Ascending aorta (tissue), 2 donors: ENCODE measurements at regions not wholly inside any gene's neighbourhood (a gene's known extent, or its start where the extent isn't known, plus 50 kb on each side); places are given as distances from the start of the nearest gene placed in this dataset.

Experiments used
- DNase-seq, 2 donors: peaks; one replicate each; pipeline ENCODE4 v3.0.0-alpha.2; 2019; ENCODE audit warnings: low spot score in 2 of 2
- H3K27ac ChIP-seq, 2 donors: fragments of 200-600 bp; sonication (generic); one replicate each; pipeline ENCODE4 v1.5.1; 2016 to 2017; ENCODE audit warnings: mild to moderate bottlenecking in 1 of 2
- H3K27me3 ChIP-seq: fragments of 200-600 bp; sonication (generic); one replicate; pipeline ENCODE4 v1.5.1; 2017
- H3K36me3 ChIP-seq, 2 donors: fragments of 200-600 bp; sonication (generic); one replicate each; pipeline ENCODE4 v1.5.1; 2016
- H3K4me1 ChIP-seq, 2 donors: fragments of 200-600 bp; sonication (generic); one replicate each; pipeline ENCODE4 v1.5.1; 2016 to 2017; ENCODE audit warnings: mild to moderate bottlenecking in 1 of 2
- H3K4me3 ChIP-seq, 2 donors: fragments of 200-600 bp; sonication (generic); one replicate each; pipeline ENCODE4 v1.5.1; 2016 to 2017; ENCODE audit warnings: mild to moderate bottlenecking in 1 of 2
- H3K9me3 ChIP-seq, 2 donors: fragments of 200-600 bp; sonication (generic); one replicate each; pipeline ENCODE4 v1.5.1; 2016
- intact Hi-C: fragments of 100-400 bp; cut with DNase I; formaldehyde crosslinking; loops from one replicate; pipeline ENCODE4 v1.15.1; 2023
- TF ChIP-seq, protein P1 (sequence below), 3 experiments: fragments of 200-600 bp in 2 of 3; fragments of 450-650 bp in 1 of 3; sonication (generic) in 2 of 3; IDR thresholded peaks; one replicate each; pipeline ENCODE4 v1.5.1; 2016 to 2019; ENCODE audit warnings: antibody characterized with exemption in 3 of 3, mild to moderate bottlenecking in 1 of 3, moderate library complexity in 1 of 3

DNA sequence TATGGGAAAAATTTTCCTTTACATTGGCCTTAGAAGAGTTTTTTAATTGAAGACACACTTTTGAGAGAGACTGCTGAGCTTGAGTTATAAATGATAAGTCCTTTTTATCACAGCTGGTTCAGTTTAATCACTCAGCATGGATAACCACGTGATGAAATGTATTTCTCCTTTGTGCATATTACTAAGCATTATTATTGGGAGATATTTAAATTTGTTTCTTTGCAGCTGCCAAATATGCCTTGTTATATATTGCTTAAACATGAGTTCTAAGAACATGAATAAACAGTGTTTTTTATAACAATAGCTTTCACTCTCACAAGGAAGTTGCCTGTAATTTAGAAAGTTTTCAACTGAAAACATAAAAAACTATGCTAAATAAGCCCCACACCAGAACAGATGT, 293.5 kb upstream of the LRFN5 start:
- H3K27me3 ChIP-seq = no peaks in the 10 kb centered on the region
- TF ChIP-seq, protein P1, sequence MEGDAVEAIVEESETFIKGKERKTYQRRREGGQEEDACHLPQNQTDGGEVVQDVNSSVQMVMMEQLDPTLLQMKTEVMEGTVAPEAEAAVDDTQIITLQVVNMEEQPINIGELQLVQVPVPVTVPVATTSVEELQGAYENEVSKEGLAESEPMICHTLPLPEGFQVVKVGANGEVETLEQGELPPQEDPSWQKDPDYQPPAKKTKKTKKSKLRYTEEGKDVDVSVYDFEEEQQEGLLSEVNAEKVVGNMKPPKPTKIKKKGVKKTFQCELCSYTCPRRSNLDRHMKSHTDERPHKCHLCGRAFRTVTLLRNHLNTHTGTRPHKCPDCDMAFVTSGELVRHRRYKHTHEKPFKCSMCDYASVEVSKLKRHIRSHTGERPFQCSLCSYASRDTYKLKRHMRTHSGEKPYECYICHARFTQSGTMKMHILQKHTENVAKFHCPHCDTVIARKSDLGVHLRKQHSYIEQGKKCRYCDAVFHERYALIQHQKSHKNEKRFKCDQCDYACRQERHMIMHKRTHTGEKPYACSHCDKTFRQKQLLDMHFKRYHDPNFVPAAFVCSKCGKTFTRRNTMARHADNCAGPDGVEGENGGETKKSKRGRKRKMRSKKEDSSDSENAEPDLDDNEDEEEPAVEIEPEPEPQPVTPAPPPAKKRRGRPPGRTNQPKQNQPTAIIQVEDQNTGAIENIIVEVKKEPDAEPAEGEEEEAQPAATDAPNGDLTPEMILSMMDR (IDR thresholded peaks at IDR 0.05) = no peak
- H3K4me3 ChIP-seq = no peak overlapping the region
- no peak for DNase-seq
- H3K27ac ChIP-seq = no peak overlapping the region
- no peaks in the 10 kb centered on the region for H3K36me3 ChIP-seq
- no peaks in the 10 kb centered on the region for H3K4me1 ChIP-seq
- peaks cover 0 to 5% of the 10 kb centered on the region in 2 donors for H3K9me3 ChIP-seq
- intact Hi-C loops = no loop called here

DNA sequence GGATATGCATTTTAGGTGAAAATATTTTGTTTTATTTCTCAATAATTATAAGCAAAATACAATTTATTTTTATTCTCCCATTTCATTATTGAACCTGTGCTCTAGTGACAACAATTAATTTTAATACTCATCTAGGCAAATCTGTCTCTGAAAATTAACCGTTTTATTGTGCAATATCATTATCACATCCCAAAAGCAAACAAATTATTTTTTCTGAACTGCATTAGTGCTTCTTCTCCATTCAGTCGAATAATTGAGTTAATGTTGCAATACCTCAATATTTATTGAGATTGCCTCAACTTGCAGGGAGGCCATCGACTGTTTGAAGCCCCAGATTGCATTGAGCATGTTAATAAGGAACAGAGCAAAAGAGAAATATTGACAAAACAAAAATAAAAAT, 303.2 kb upstream of the LRFN5 start:
- DNase-seq = no peak
- no peaks in the 10 kb centered on the region for H3K4me1 ChIP-seq
- TF ChIP-seq, protein P1 (IDR thresholded peaks at IDR 0.05) = no peak
- no peaks in the 10 kb centered on the region for H3K27me3 ChIP-seq
- no peak overlapping the region for H3K4me3 ChIP-seq
- intact Hi-C loops = no loop called here
- no peak overlapping the region for H3K27ac ChIP-seq
- H3K9me3 ChIP-seq = no peaks in the 10 kb centered on the region
- H3K36me3 ChIP-seq = no peaks in the 10 kb centered on the region

DNA sequence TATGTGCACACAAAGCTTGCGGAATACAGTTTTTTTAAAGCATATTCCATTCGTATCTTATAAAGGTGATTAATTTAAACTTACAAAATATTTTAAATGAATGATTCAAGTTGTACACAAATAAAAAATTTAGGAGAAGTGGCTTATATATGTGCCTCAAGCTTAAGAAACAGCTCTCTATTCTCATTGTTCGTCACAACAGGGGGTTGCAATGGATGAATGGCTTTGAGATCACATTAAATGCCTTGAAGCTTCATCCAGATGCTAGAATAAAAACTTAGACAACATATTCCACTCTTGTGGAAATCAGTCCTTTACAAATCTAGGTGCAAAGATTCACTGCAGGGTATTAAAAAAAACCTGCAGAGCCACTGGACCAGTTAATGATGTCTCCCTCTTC, 303.9 kb upstream of the LRFN5 start:
- Histone ChIP-seq H3K27me3 (no peaks in the 10 kb centered on the region), H3K36me3 (no peaks in the 10 kb centered on the region), H3K9me3 (no peaks in the 10 kb centered on the region), H3K4me1 (no peaks in the 10 kb centered on the region), H3K4me3 (no peak overlapping the region), H3K27ac (no peak overlapping the region)
- TF ChIP-seq, protein P1 (IDR thresholded peaks at IDR 0.05) = no peak
- intact Hi-C loops = no loop called here
- DNase-seq = no peak

DNA sequence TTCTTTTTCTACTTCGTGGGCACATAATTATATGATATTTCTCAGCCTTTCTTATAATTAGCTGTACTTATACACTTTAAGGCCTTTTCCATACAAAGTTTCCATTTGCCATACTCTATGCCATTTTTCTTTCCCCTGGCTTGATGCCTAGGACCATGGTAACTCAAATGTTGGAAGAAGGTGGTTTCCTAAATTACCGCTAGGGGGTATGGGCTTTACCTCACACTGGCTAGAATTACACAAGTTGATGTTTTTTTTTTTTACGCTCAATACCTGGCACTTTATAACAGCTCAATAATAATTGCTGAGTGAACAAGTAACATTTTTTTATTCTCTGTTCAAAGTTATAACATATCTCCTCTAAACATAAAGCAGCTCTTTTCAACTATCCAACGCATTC, 306.8 kb upstream of the LRFN5 start:
- no peaks in the 10 kb centered on the region for H3K9me3 ChIP-seq
- TF ChIP-seq, protein P1 (IDR thresholded peaks at IDR 0.05) = no peak
- intact Hi-C loops = no loop called here
- no peaks in the 10 kb centered on the region for H3K36me3 ChIP-seq
- no peak overlapping the region for H3K4me3 ChIP-seq
- no peak for DNase-seq
- no peaks in the 10 kb centered on the region for H3K4me1 ChIP-seq
- H3K27me3 ChIP-seq = no peaks in the 10 kb centered on the region
- no peak overlapping the region for H3K27ac ChIP-seq

DNA sequence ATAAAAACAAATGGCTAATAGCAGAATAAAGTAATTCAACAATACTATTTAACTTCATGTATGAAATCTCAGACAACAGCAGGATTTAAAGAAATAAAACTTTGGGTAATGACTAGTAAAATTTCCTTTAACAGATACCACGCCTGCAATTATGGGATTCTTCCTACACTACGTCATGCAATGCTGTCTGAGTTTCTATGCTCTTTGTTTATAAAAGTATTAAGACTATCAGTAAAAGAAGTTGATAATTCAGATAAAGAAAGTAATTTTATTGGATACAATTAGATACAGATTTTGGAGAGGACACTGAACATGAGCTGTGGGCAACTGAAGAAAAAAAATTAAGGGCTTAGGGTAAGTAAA, 308.4 kb upstream of the LRFN5 start:
- Histone ChIP-seq H3K4me3 (no peak overlapping the region), H3K27me3 (no peaks in the 10 kb centered on the region), H3K9me3 (no peaks in the 10 kb centered on the region), H3K4me1 (no peaks in the 10 kb centered on the region), H3K27ac (no peak overlapping the region), H3K36me3 (no peaks in the 10 kb centered on the region)
- DNase-seq = no peak
- TF ChIP-seq, protein P1 (IDR thresholded peaks at IDR 0.05) = no peak
- intact Hi-C loops = no loop called here

DNA sequence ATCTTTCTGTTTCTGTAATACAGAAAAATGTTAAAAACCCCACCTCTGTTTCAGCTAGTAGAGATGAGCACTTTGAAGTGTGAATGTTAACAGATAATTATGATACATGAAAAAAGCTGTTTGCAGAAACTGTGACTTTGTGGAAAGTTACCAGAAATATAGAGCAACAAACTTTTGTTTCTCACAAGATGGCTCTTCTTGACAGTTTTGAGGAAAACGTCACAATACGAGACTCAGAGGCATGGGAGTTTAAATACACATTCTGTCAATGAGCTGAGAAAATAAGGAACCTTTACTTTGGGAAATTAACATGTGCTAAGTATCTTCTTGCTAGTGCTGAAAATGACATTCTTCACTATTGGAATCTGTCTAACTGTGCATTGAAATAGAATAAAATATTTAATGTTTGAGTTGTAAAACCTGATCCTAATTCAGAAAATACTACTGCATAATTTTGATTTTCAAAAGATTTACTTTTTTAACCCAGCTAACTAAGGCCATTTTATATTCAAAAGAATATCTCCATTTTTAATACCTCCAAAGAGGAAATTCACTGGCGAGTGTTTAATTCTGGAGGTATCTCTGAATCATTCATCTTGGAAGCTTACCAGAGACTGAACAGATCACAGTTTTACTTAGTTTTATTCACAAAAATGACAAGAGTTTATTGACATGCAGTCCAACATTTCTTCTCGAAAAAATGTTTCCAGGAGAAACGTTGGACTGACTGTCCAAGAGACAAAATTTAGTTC, 308.9 kb upstream of the LRFN5 start:
- no peaks in the 10 kb centered on the region for H3K4me1 ChIP-seq
- H3K27ac ChIP-seq = no peak overlapping the region
- DNase-seq = no peak
- no peaks in the 10 kb centered on the region for H3K36me3 ChIP-seq
- TF ChIP-seq, protein P1 (IDR thresholded peaks at IDR 0.05) = no peak
- H3K4me3 ChIP-seq = no peak overlapping the region
- intact Hi-C loops = no loop called here
- H3K27me3 ChIP-seq = no peaks in the 10 kb centered on the region
- no peaks in the 10 kb centered on the region for H3K9me3 ChIP-seq
